Natural killer cell treated with Interleukin-12 subunit alpha and Interleukin-12 subunit beta and Interleukin-15 and Interleukin-18, amount 100 ng/mL, for 72 hours (primary cell): ENCODE measurements at regions not wholly inside any gene's neighbourhood (a gene's known extent, or its start where the extent isn't known, plus 50 kb on each side); places are given as distances from the start of the nearest gene placed in this dataset.
"Not testable (repeated sequence)": the region's sequence is repeated elsewhere in the genome, so short reads cannot be mapped to it uniquely, and the experiment has no call there.

ENCODE experiments used
- ATAC-seq, 2 donors: fragments of 150-1000 bp; cut with Tn5 transposase in 1 of 2; sonication (Bioruptor Pico), chemical (Tn5 transposase) in 1 of 2; 2 replicates each; pipeline ENCODE4 v1.10.0; 2021
- DNase-seq: peaks from one replicate; pipeline ENCODE4 v3.0.0; 2022; ENCODE audit warnings: low spot score
- H3K27ac Mint-ChIP-seq, 2 donors: 1 replicate in 1 of 2; 2 replicates in 1 of 2; pipeline ENCODE4 v1.8.0; 2022; ENCODE audit warnings: mixed read lengths in 2 of 2, mild to moderate bottlenecking in 1 of 2, moderate library complexity in 1 of 2
- H3K27me3 Mint-ChIP-seq, 2 donors: 1 replicate in 1 of 2; 2 replicates in 1 of 2; pipeline ENCODE4 v1.8.0; 2022; ENCODE audit warnings: mixed read lengths in 2 of 2
- H3K36me3 Mint-ChIP-seq: one replicate; pipeline ENCODE4 v1.8.0; 2022; ENCODE audit warnings: mixed read lengths
- H3K4me1 Mint-ChIP-seq, 2 donors: 1 replicate in 1 of 2; 2 replicates in 1 of 2; pipeline ENCODE4 v1.8.0; 2022; ENCODE audit warnings: low read depth in 2 of 2, mixed read lengths in 2 of 2, mild to moderate bottlenecking in 1 of 2
- H3K4me3 Mint-ChIP-seq: one replicate; pipeline ENCODE4 v1.8.0; 2022; ENCODE audit warnings: mixed read lengths
- H3K9me3 Mint-ChIP-seq: 2 replicates; pipeline ENCODE4 v1.8.0; 2022; ENCODE audit warnings: mixed read lengths

DNA sequence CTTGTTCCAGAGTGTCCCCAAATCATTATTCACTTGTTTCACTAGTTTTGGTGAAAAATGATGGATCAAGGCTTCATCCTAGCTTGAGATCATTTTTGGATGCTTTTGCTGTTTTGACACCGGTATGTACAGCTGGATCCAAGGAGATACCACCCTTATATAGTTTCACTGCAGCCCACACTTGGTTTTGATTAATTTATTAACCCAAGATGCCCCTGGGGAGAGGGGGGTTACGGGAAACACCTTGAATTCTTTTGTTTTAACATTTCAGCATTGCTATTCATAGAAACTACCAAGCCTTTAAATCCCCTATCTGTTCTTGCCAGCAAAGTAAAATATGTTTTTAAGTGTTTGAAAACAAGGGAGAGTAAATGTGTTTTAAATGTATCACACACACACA lies 457.7 kb upstream of the RUNX1 start:
- H3K9me3 Mint-ChIP-seq, result no peaks in the 10 kb centered on the region
- H3K36me3 Mint-ChIP-seq, result no peaks in the 10 kb centered on the region
- no peak overlapping the region for H3K4me3 Mint-ChIP-seq
- H3K27me3 Mint-ChIP-seq, result peaks cover 15 to 27% of the 10 kb centered on the region in 2 donors
- ATAC-seq (no peak), DNase-seq (no peak)
- H3K27ac Mint-ChIP-seq, result peak overlapping the region; percentile 34 to 81
- peaks cover 45 to 49% of the 10 kb centered on the region in 2 donors for H3K4me1 Mint-ChIP-seq

GRCh38 chr21:35506352-35506751 lies 457.2 kb upstream of the RUNX1 start:
- no peaks in the 10 kb centered on the region for H3K36me3 Mint-ChIP-seq
- no peak overlapping the region for H3K4me3 Mint-ChIP-seq
- H3K9me3 Mint-ChIP-seq, result peaks cover under 1% of the 10 kb centered on the region
- H3K4me1 Mint-ChIP-seq, result peaks cover 44 to 45% of the 10 kb centered on the region in 2 donors
- peak overlapping the region; percentile 34 to 81 for H3K27ac Mint-ChIP-seq
- ATAC-seq, result no peak
- no peak for DNase-seq
- H3K27me3 Mint-ChIP-seq, result peaks cover 16 to 27% of the 10 kb centered on the region in 2 donors

- H3K36me3 Mint-ChIP-seq, result peaks cover 11% of the 10 kb centered on the region
- ATAC-seq (no peak), DNase-seq (no peak)
- H3K27me3 Mint-ChIP-seq, result peaks cover 19 to 33% of the 10 kb centered on the region in 2 donors
- peak overlapping the region in 1 of 2 donors; percentile 84 for H3K27ac Mint-ChIP-seq
- peaks cover 8% of the 10 kb centered on the region for H3K9me3 Mint-ChIP-seq
- peaks cover 37 to 42% of the 10 kb centered on the region in 2 donors for H3K4me1 Mint-ChIP-seq
- H3K4me3 Mint-ChIP-seq, result no peak overlapping the region
Measured at GRCh38 chr21:35504951-35505466, 455.9 kb upstream of the RUNX1 start.

DNA sequence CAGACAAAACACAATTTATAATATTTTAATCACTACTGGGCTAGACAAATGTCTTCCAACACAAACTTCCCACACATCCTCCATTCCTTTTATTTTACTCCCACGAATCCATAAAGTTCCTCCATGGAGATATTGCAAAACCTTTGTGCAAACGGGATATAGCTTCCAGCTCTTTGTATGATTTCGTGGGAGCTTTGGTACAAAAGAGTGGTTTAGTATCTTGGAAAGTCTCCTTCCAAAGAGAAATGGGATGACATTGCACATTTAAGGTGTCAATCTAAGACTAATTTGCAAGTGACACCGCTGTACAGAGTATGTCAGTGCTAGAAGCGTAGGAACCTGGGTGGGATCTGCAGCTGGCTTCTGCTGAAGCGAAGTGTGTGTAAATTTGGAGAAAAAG lies 455.2 kb upstream of the RUNX1 start:
- H3K27me3 Mint-ChIP-seq, result peaks cover 19 to 36% of the 10 kb centered on the region in 2 donors
- ATAC-seq, result no peak
- H3K36me3 Mint-ChIP-seq, result peaks cover 14% of the 10 kb centered on the region
- H3K27ac Mint-ChIP-seq, result peak overlapping the region in 1 of 2 donors; percentile 84
- no peak for DNase-seq
- H3K9me3 Mint-ChIP-seq, result peaks cover 8% of the 10 kb centered on the region
- no peak overlapping the region for H3K4me3 Mint-ChIP-seq
- peaks cover 36 to 42% of the 10 kb centered on the region in 2 donors for H3K4me1 Mint-ChIP-seq

- peaks cover 30 to 36% of the 10 kb centered on the region in 2 donors for H3K4me1 Mint-ChIP-seq
- H3K36me3 Mint-ChIP-seq, result peaks cover 14% of the 10 kb centered on the region
- peaks cover 8% of the 10 kb centered on the region for H3K9me3 Mint-ChIP-seq
- no peak for ATAC-seq
- DNase-seq, result no peak
- peak overlapping the region; percentile 31 to 84 for H3K27ac Mint-ChIP-seq
- peaks cover 19 to 36% of the 10 kb centered on the region in 2 donors for H3K27me3 Mint-ChIP-seq
- H3K4me3 Mint-ChIP-seq, result peak overlapping the region; percentile 30
Measured at GRCh38 chr21:35503671-35504070, 454.6 kb upstream of the RUNX1 start.

GRCh38 chr21:35502821-35503220 lies 453.7 kb upstream of the RUNX1 start:
- Mint-ChIP-seq H3K36me3 (peaks cover 14% of the 10 kb centered on the region), H3K4me1 (peaks cover 23 to 30% of the 10 kb centered on the region in 2 donors), H3K27me3 (peaks cover 19 to 36% of the 10 kb centered on the region in 2 donors), H3K4me3 (no peak overlapping the region), H3K27ac (peak overlapping the region; percentile 31 to 84), H3K9me3 (peaks cover 8% of the 10 kb centered on the region)
- DNase-seq (no peak), ATAC-seq (no peak)

GRCh38 chr21:35497522-35497921 lies 448.4 kb upstream of the RUNX1 start:
- not testable (repeated sequence) for DNase-seq, H3K27ac Mint-ChIP-seq, ATAC-seq, H3K4me3 Mint-ChIP-seq, H3K4me1 Mint-ChIP-seq
- Mint-ChIP-seq H3K36me3 (peaks cover 14% of the 10 kb centered on the region), H3K9me3 (peaks cover 11% of the 10 kb centered on the region), H3K27me3 (peaks cover 16 to 29% of the 10 kb centered on the region in 2 donors)

GRCh38 chr21:35491920-35492678 lies 443.0 kb upstream of the RUNX1 start:
- Mint-ChIP-seq H3K27me3 (peaks cover 7 to 27% of the 10 kb centered on the region in 2 donors), H3K4me1 (peaks cover 0 to 11% of the 10 kb centered on the region in 2 donors)

DNA sequence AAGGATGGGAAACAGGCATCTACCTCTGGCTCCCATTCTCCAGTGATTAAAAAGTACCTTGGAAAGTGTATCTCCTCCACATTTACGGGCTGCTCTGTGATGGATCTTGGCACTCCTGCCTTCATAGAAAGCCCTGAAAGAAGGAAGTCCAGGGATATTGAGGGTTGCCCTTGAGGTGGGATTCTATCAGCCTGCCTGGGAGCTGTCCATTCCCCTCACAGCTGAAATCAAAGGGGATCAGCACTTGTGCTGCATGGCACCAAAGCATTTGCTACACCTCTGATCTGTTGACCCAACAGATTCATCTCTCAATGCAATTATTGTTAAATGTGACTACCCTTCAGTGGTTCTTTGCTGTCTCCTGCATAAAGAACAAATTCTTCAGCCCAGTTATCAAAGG lies 442.0 kb upstream of the RUNX1 start:
- no peak for ATAC-seq
- Mint-ChIP-seq H3K36me3 (no peaks in the 10 kb centered on the region), H3K4me1 (peaks cover 0 to 11% of the 10 kb centered on the region in 2 donors)

More at GRCh38 chr21:35491920-35492678, 443.0 kb upstream of the RUNX1 start:
- H3K27ac Mint-ChIP-seq, result peak overlapping the region in 1 of 2 donors; percentile 0
- no peak overlapping the region for H3K4me3 Mint-ChIP-seq
- peaks cover 7% of the 10 kb centered on the region for H3K9me3 Mint-ChIP-seq
- no peaks in the 10 kb centered on the region for H3K36me3 Mint-ChIP-seq
- ATAC-seq (no peak), DNase-seq (no peak)

DNA sequence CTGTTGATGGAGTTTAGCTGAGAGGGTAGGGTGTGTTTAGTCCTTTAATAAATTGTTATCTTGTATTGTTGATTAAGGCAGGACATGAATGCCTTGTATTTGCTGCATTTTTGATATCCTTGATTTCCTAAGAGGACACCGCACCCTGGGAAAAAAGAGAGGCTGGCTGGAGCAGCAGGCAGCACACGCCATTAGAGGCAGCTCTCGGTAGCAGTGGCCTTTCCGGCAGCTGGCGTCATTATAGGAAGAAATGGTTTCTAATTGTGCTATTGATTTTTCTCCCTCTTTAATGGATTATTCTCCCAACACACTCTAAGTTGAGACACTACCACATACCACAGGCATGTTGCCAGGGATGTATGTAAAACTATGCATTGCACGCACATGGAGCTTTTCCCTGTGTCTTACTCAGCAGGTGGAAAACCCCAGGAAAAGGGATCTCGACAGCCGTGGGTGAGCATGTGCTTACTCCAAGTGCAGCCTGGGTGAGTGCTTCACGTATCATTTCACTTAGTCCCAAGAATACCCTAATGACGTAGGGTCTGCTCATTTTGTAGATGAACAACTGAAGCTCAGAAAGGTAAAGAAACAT lies 440.4 kb upstream of the RUNX1 start:
- H3K27ac Mint-ChIP-seq, result no peak overlapping the region
- DNase-seq (no peak), ATAC-seq (no peak)
- H3K4me3 Mint-ChIP-seq, result no peak overlapping the region
- peaks cover 9% of the 10 kb centered on the region for H3K36me3 Mint-ChIP-seq
- peaks cover 23 to 51% of the 10 kb centered on the region in 2 donors for H3K27me3 Mint-ChIP-seq
- H3K9me3 Mint-ChIP-seq, result peaks cover 10% of the 10 kb centered on the region
- H3K4me1 Mint-ChIP-seq, result peaks cover 10 to 17% of the 10 kb centered on the region in 2 donors

More for the DNA sequence above, 442.0 kb upstream of the RUNX1 start:
- Mint-ChIP-seq H3K4me3 (no peak overlapping the region), H3K27ac (peak overlapping the region in 1 of 2 donors; percentile 0), H3K9me3 (peaks cover 7% of the 10 kb centered on the region), H3K27me3 (peaks cover 12 to 37% of the 10 kb centered on the region in 2 donors)
- no peak for DNase-seq

DNA sequence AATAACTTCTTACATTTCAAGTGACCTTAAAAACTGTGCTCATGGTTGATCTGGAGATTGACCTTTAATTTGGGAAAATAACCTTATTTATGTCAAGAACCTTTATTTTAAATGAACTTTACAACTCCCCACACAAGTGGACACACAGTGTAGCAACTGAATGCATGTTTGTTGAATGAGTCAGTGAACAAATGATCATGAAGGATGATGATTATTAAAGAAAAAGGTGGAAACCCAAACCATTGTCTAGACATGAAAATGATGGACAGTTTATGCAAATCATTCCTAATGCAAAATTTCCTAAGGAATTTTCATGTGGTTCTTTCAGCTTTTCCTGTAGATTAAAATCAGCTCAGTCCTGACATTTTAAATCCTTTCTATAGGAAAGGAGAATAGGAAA lies 439.8 kb upstream of the RUNX1 start:
- Mint-ChIP-seq H3K27me3 (peaks cover 28 to 56% of the 10 kb centered on the region in 2 donors), H3K36me3 (peaks cover 14% of the 10 kb centered on the region), H3K27ac (peak overlapping the region in 1 of 2 donors; percentile 62), H3K9me3 (peaks cover 15% of the 10 kb centered on the region), H3K4me3 (no peak overlapping the region), H3K4me1 (peaks cover 15 to 23% of the 10 kb centered on the region in 2 donors)
- ATAC-seq (no peak), DNase-seq (no peak)

- Mint-ChIP-seq H3K27me3 (peaks cover 21 to 31% of the 10 kb centered on the region in 2 donors), H3K4me1 (peaks cover 23 to 31% of the 10 kb centered on the region in 2 donors), H3K4me3 (no peak overlapping the region), H3K36me3 (peaks cover 14% of the 10 kb centered on the region), H3K27ac (peak overlapping the region; percentile 22 to 64), H3K9me3 (peaks cover 12% of the 10 kb centered on the region)
- ATAC-seq (no peak), DNase-seq (no peak)
Measured at GRCh38 chr21:35485364-35485763, 436.3 kb upstream of the RUNX1 start.

DNA sequence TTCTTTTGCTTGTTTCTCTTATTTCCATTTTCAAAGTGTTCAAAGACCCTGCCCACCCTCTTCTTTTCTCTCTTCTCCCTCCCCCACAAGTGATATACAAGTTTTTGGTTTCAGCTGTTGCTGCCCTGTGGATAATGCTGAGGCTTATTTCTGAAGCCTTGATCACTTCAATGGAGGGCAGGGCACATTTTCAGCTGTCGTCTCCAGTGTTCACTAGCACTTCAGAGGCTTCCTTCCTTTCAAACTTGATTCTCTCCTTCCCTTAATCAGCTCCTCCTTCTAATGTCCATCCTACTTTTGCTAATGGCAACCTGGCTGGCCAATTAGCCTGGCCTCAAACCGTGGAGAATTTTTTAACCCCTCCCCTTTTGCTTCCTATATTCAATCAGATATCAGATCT lies 435.7 kb upstream of the RUNX1 start:
- DNase-seq (no peak), ATAC-seq (no peak)
- Mint-ChIP-seq H3K36me3 (peaks cover 17% of the 10 kb centered on the region), H3K4me1 (peaks cover 26 to 31% of the 10 kb centered on the region in 2 donors), H3K4me3 (peak overlapping the region; percentile 45), H3K27me3 (peaks cover 21 to 30% of the 10 kb centered on the region in 2 donors), H3K9me3 (peaks cover 12% of the 10 kb centered on the region), H3K27ac (peak overlapping the region; percentile 22 to 64)

DNA sequence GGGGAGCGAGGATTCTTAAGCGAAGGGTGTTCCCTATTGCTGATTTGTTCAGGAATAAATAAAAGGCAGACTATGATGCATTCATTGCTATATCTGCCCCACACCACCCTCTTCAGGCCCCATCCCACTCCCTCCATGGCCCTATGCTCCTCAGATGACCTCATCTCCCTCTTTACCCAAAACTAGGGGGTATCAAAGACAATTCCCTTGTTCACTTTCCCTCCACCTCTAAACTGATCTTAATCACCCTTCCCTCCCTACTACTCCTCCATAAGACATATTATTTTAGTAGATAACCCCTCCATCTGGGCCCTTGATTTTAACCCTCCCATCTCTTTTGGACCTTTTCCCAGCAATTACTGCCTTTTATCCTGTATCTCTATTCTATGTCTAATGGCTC lies 434.9 kb upstream of the RUNX1 start:
- peak overlapping the region; percentile 45 for H3K4me3 Mint-ChIP-seq
- ATAC-seq (no peak), DNase-seq (no peak)
- H3K27me3 Mint-ChIP-seq, result peaks cover 21 to 30% of the 10 kb centered on the region in 2 donors
- peaks cover 25% of the 10 kb centered on the region for H3K36me3 Mint-ChIP-seq
- peak overlapping the region; percentile 22 to 64 for H3K27ac Mint-ChIP-seq
- H3K9me3 Mint-ChIP-seq, result peaks cover 12% of the 10 kb centered on the region
- peaks cover 32 to 39% of the 10 kb centered on the region in 2 donors for H3K4me1 Mint-ChIP-seq
